ENCODE measurements at regions not wholly inside any gene's neighbourhood (a gene's known extent, or its start where the extent isn't known, plus 50 kb on each side); places are given as distances from the start of the nearest gene placed in this dataset.

DNA sequence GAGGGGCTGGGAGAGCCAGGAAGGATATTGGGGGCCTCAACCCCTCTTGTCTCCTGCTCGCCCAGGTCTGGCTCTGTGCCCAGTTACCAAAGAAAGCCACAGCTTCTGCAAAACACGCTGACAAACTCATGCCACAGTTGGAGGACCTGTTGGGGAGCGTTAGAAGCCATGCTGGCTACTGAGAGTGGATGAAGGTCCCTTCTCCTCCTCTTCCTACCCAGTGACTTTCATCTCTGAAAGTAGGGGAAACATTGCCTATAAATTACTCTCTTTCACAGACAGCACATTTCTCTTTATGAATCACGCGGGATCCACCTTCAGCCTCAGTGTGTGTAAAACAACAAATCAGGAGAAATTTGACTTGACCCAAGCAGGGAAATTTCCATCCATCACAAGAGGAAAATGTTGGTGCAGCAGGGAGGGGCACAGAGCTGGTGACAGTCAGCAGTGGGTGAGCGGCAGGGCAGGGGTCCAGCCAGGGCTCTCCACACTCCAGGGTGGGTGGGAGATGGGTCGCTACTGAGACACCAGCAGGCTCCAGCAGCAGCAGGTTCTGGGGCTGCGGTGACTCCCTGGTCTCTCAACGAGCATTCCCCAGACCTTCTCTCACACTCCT is 181.9 kb downstream of the FGF18 start:
- H3K4me1 Mint-ChIP-seq: peaks cover 2% of the 10 kb centered on the region; the same call in 1 of the 2 replicates
- peaks cover 3% of the 10 kb centered on the region for H3K27me3 Mint-ChIP-seq (ENCODE audit: low read depth)
- POLR2A ChIA-PET: no interaction called here
- TF ChIP-seq, protein P1, sequence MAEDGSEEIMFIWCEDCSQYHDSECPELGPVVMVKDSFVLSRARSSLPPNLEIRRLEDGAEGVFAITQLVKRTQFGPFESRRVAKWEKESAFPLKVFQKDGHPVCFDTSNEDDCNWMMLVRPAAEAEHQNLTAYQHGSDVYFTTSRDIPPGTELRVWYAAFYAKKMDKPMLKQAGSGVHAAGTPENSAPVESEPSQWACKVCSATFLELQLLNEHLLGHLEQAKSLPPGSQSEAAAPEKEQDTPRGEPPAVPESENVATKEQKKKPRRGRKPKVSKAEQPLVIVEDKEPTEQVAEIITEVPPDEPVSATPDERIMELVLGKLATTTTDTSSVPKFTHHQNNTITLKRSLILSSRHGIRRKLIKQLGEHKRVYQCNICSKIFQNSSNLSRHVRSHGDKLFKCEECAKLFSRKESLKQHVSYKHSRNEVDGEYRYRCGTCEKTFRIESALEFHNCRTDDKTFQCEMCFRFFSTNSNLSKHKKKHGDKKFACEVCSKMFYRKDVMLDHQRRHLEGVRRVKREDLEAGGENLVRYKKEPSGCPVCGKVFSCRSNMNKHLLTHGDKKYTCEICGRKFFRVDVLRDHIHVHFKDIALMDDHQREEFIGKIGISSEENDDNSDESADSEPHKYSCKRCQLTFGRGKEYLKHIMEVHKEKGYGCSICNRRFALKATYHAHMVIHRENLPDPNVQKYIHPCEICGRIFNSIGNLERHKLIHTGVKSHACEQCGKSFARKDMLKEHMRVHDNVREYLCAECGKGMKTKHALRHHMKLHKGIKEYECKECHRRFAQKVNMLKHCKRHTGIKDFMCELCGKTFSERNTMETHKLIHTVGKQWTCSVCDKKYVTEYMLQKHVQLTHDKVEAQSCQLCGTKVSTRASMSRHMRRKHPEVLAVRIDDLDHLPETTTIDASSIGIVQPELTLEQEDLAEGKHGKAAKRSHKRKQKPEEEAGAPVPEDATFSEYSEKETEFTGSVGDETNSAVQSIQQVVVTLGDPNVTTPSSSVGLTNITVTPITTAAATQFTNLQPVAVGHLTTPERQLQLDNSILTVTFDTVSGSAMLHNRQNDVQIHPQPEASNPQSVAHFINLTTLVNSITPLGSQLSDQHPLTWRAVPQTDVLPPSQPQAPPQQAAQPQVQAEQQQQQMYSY (CRISPR knock-in tag; IDR thresholded peaks at IDR 0.05): no peak
- TF ChIP-seq CREM (CRISPR knock-in tag; IDR thresholded peaks at IDR 0.05): no peak
- TF ChIP-seq JAZF1 (CRISPR knock-in tag; IDR thresholded peaks at IDR 0.05): no peak
- no peak for TF ChIP-seq FOXK1 (CRISPR knock-in tag; IDR thresholded peaks at IDR 0.05)
- no peak for TF ChIP-seq CREB1 (CRISPR knock-in tag; IDR thresholded peaks at IDR 0.05)
- no peak for TF ChIP-seq ATF1 (CRISPR knock-in tag; IDR thresholded peaks at IDR 0.05)
- TF ChIP-seq, protein P2, sequence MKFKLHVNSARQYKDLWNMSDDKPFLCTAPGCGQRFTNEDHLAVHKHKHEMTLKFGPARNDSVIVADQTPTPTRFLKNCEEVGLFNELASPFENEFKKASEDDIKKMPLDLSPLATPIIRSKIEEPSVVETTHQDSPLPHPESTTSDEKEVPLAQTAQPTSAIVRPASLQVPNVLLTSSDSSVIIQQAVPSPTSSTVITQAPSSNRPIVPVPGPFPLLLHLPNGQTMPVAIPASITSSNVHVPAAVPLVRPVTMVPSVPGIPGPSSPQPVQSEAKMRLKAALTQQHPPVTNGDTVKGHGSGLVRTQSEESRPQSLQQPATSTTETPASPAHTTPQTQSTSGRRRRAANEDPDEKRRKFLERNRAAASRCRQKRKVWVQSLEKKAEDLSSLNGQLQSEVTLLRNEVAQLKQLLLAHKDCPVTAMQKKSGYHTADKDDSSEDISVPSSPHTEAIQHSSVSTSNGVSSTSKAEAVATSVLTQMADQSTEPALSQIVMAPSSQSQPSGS (CRISPR knock-in tag; IDR thresholded peaks at IDR 0.05; ENCODE audit: borderline replicate concordance, low read depth): no peak
- TF ChIP-seq ZNF138 (CRISPR knock-in tag; conservative IDR thresholded peaks at IDR 0.05): no peak
- TF ChIP-seq, protein P3, sequence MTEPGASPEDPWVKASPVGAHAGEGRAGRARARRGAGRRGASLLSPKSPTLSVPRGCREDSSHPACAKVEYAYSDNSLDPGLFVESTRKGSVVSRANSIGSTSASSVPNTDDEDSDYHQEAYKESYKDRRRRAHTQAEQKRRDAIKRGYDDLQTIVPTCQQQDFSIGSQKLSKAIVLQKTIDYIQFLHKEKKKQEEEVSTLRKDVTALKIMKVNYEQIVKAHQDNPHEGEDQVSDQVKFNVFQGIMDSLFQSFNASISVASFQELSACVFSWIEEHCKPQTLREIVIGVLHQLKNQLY (CRISPR knock-in tag; IDR thresholded peaks at IDR 0.05): no peak
- TF ChIP-seq, protein P4, sequence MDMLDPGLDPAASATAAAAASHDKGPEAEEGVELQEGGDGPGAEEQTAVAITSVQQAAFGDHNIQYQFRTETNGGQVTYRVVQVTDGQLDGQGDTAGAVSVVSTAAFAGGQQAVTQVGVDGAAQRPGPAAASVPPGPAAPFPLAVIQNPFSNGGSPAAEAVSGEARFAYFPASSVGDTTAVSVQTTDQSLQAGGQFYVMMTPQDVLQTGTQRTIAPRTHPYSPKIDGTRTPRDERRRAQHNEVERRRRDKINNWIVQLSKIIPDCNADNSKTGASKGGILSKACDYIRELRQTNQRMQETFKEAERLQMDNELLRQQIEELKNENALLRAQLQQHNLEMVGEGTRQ (CRISPR knock-in tag; IDR thresholded peaks at IDR 0.05): no peak
- no peak for TF ChIP-seq OVOL2 (CRISPR knock-in tag; IDR thresholded peaks at IDR 0.05; ENCODE audit: borderline replicate concordance)
- TF ChIP-seq RORB (CRISPR knock-in tag; IDR thresholded peaks at IDR 0.05): no peak
- no peak for TF ChIP-seq ZNF396 (CRISPR knock-in tag; IDR thresholded peaks at IDR 0.05; ENCODE audit: borderline replicate concordance)
- TF ChIP-seq, protein P5, sequence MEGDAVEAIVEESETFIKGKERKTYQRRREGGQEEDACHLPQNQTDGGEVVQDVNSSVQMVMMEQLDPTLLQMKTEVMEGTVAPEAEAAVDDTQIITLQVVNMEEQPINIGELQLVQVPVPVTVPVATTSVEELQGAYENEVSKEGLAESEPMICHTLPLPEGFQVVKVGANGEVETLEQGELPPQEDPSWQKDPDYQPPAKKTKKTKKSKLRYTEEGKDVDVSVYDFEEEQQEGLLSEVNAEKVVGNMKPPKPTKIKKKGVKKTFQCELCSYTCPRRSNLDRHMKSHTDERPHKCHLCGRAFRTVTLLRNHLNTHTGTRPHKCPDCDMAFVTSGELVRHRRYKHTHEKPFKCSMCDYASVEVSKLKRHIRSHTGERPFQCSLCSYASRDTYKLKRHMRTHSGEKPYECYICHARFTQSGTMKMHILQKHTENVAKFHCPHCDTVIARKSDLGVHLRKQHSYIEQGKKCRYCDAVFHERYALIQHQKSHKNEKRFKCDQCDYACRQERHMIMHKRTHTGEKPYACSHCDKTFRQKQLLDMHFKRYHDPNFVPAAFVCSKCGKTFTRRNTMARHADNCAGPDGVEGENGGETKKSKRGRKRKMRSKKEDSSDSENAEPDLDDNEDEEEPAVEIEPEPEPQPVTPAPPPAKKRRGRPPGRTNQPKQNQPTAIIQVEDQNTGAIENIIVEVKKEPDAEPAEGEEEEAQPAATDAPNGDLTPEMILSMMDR (IDR thresholded peaks at IDR 0.05): no peak
- TF ChIP-seq, protein P6, sequence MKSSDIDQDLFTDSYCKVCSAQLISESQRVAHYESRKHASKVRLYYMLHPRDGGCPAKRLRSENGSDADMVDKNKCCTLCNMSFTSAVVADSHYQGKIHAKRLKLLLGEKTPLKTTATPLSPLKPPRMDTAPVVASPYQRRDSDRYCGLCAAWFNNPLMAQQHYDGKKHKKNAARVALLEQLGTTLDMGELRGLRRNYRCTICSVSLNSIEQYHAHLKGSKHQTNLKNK (CRISPR knock-in tag; IDR thresholded peaks at IDR 0.05): no peak
- no peak for TF ChIP-seq TP53 (CRISPR knock-in tag; IDR thresholded peaks at IDR 0.05)
- TF ChIP-seq, protein P7, sequence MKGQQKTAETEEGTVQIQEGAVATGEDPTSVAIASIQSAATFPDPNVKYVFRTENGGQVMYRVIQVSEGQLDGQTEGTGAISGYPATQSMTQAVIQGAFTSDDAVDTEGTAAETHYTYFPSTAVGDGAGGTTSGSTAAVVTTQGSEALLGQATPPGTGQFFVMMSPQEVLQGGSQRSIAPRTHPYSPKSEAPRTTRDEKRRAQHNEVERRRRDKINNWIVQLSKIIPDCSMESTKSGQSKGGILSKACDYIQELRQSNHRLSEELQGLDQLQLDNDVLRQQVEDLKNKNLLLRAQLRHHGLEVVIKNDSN (CRISPR knock-in tag; IDR thresholded peaks at IDR 0.05): no peak
- no peak for TF ChIP-seq ZNF232 (CRISPR knock-in tag; IDR thresholded peaks at IDR 0.05)
- TF ChIP-seq NR3C1 (CRISPR knock-in tag; conservative IDR thresholded peaks at IDR 0.05; ENCODE audit: low read depth): no peak
- DNase-seq (ENCODE audit: low spot score): no peak
- CTCF ChIA-PET: no interaction called here
- no peak for ATAC-seq
- no peak overlapping the region for H3K27ac Mint-ChIP-seq
- H3K4me3 Mint-ChIP-seq: no peak overlapping the region
- H3K9me3 Mint-ChIP-seq: peaks cover 24% of the 10 kb centered on the region
- peaks cover 6% of the 10 kb centered on the region for H3K36me3 Mint-ChIP-seq

Measured in WTC11 (cell line).